Cardiac muscle cell (in vitro differentiated cells and primary cell): ENCODE measurements at regions not wholly inside any gene's neighbourhood (a gene's known extent, or its start where the extent isn't known, plus 50 kb on each side); places are given as distances from the start of the nearest gene placed in this dataset.

ENCODE experiments used
- DNase-seq, 2 donors: peaks; one replicate each; pipeline versions ENCODE4 v3.0.0 to v3.0.0-alpha.2; 2010 to 2017; ENCODE audit warnings: low read depth in 1 of 2, low spot score in 1 of 2
- H3K27ac ChIP-seq: fragments of 200-600 bp; sonication (generic); 2 replicates; pipeline ENCODE4 v1.5.1; 2016
- H3K27me3 ChIP-seq: fragments of 200-600 bp; sonication (generic); 2 replicates; pipeline ENCODE4 v1.6.0; 2016; ENCODE audit warnings: control low read depth
- H3K36me3 ChIP-seq: fragments of 200-600 bp; sonication (generic); 2 replicates; pipeline ENCODE4 v1.5.1; 2016; ENCODE audit warnings: control low read depth
- H3K4me1 ChIP-seq: fragments of 200-600 bp; sonication (generic); 2 replicates; pipeline ENCODE4 v1.8.1; 2017; ENCODE audit warnings: low read depth, mild to moderate bottlenecking, mixed run types
- H3K4me3 ChIP-seq: fragments of 200-600 bp; sonication (generic); 2 replicates; pipeline ENCODE4 v1.5.1; 2016; ENCODE audit warnings: mild to moderate bottlenecking
- H3K9me3 ChIP-seq: fragments of 200-600 bp; sonication (generic); 2 replicates; pipeline ENCODE4 v1.5.1; 2017; ENCODE audit warnings: low read depth, mild to moderate bottlenecking, control low read depth
- TF ChIP-seq, protein P1 (sequence below): IDR thresholded peaks from 2 replicates; pipeline ENCODE4 v1.5.1; 2012; ENCODE audit warnings: low read depth, mild to moderate bottlenecking, low read length

- Histone ChIP-seq H3K4me3 (no peak overlapping the region), H3K4me1 (peaks cover 12% of the 10 kb centered on the region), H3K36me3 (no peaks in the 10 kb centered on the region), H3K27ac (no peak overlapping the region), H3K9me3 (no peaks in the 10 kb centered on the region), H3K27me3 (no peaks in the 10 kb centered on the region)
- DNase-seq: no peak
- TF ChIP-seq, protein P1, sequence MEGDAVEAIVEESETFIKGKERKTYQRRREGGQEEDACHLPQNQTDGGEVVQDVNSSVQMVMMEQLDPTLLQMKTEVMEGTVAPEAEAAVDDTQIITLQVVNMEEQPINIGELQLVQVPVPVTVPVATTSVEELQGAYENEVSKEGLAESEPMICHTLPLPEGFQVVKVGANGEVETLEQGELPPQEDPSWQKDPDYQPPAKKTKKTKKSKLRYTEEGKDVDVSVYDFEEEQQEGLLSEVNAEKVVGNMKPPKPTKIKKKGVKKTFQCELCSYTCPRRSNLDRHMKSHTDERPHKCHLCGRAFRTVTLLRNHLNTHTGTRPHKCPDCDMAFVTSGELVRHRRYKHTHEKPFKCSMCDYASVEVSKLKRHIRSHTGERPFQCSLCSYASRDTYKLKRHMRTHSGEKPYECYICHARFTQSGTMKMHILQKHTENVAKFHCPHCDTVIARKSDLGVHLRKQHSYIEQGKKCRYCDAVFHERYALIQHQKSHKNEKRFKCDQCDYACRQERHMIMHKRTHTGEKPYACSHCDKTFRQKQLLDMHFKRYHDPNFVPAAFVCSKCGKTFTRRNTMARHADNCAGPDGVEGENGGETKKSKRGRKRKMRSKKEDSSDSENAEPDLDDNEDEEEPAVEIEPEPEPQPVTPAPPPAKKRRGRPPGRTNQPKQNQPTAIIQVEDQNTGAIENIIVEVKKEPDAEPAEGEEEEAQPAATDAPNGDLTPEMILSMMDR: no peak
Measured at GRCh38 chr4:14898989-14899388, 103.3 kb upstream of the CPEB2 start.

DNA sequence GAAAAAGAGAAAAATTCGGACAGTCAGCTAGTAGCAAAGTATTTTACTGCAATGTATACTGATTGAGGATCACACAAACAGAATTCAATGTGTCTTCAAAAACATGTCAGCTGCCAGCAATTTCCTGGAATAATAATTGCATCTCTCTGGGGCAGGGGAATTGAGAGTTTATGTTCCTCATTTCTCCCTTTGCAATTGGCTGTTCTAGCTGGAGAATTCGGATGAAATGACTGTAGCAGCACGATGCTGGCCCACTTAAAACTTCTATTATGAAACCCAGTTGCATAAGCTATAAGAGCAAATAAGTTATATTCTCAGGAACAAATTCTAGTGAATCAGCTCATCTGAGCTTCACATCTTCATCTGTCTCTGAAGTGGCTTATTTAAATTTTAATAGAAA, 99.9 kb upstream of the CPEB2 start:
- TF ChIP-seq, protein P1: no peak
- Histone ChIP-seq H3K4me3 (no peak overlapping the region), H3K27ac (no peak overlapping the region), H3K4me1 (peaks cover 8% of the 10 kb centered on the region), H3K9me3 (no peaks in the 10 kb centered on the region), H3K36me3 (no peaks in the 10 kb centered on the region), H3K27me3 (no peaks in the 10 kb centered on the region)
- no peak for DNase-seq

DNA sequence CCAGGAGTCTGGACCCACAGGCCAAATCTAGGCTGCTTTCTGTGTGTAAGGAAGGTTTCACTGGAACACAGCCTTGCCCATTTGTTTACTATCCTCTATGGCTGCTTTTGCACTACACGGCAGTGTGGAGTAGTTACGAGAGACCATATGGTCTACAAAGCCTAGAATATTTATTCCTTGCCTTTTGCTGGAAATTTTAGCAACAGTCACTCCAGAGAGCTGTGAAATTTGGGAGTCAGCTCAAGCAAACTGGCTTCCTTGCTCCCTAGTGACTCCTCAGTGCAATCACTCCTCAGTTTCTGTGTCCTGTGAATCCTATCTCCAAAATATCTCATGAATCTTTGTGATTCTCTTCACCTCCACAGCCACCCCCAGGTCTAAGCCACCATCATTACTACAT, 99.0 kb upstream of the CPEB2 start:
- Histone ChIP-seq H3K36me3 (no peaks in the 10 kb centered on the region), H3K27me3 (no peaks in the 10 kb centered on the region), H3K4me3 (no peak overlapping the region), H3K27ac (no peak overlapping the region), H3K4me1 (peaks cover 5% of the 10 kb centered on the region), H3K9me3 (no peaks in the 10 kb centered on the region)
- TF ChIP-seq, protein P1: no peak
- no peak for DNase-seq

- Histone ChIP-seq H3K4me1 (no peaks in the 10 kb centered on the region), H3K4me3 (no peak overlapping the region), H3K9me3 (no peaks in the 10 kb centered on the region), H3K36me3 (no peaks in the 10 kb centered on the region), H3K27ac (no peak overlapping the region), H3K27me3 (no peaks in the 10 kb centered on the region)
- DNase-seq: no peak
- TF ChIP-seq, protein P1: no peak
Measured at GRCh38 chr4:14906805-14907204, 95.5 kb upstream of the CPEB2 start.

GRCh38 chr4:14908635-14909034, 93.6 kb upstream of the CPEB2 start:
- no peak for DNase-seq
- Histone ChIP-seq H3K9me3 (no peaks in the 10 kb centered on the region), H3K36me3 (no peaks in the 10 kb centered on the region), H3K4me1 (no peaks in the 10 kb centered on the region), H3K27me3 (no peaks in the 10 kb centered on the region), H3K27ac (no peak overlapping the region), H3K4me3 (no peak overlapping the region)
- TF ChIP-seq, protein P1: no peak

DNA sequence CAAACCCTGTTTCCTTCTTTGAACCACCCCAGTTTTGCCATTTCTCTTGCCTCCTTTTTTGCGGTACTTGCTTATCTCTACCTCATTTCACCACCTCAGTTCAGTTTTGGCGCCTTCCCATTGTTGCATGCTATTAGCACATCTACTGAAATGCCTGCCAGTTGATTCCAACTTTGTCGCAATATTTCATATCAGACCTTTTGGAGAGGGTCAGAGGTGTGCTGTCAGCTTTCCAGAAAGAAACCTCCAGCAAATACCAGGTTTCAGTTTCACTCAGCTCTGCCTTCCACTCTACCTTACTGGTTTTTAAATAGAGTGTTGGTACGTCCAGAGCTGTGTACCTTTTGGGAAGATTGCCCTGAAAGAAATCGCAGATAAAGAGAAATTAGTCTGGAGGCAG, 91.9 kb upstream of the CPEB2 start:
- no peaks in the 10 kb centered on the region for H3K4me1 ChIP-seq
- no peaks in the 10 kb centered on the region for H3K36me3 ChIP-seq
- no peaks in the 10 kb centered on the region for H3K9me3 ChIP-seq
- H3K27ac ChIP-seq: no peak overlapping the region
- DNase-seq: peak in 1 of 2 donors; percentile 48
- H3K4me3 ChIP-seq: no peak overlapping the region
- H3K27me3 ChIP-seq: no peaks in the 10 kb centered on the region
- TF ChIP-seq, protein P1: no peak
